HCT116 (cell line): ENCODE measurements at regions not wholly inside any gene's neighbourhood (a gene's known extent, or its start where the extent isn't known, plus 50 kb on each side); places are given as distances from the start of the nearest gene placed in this dataset.

Experiments used
- ATAC-seq: fragments of 200-7000 bp; cut with Tn5 transposase; 2 replicates; pipeline ENCODE4 v1.9.1; 2020; ENCODE audit warnings: mild to moderate bottlenecking, moderate library complexity
- BruUV-seq: library from RNA; stranded (reverse); fragments of 400-500 nt; replicated peaks from 2 replicates; lab custom pipeline; 2021; lab: Mats Ljungman, UMichigan
- CTCF ChIA-PET: fragments of 300-600 bp; sonication (Branson Sonifier 250); formaldehyde crosslinking; loops from one replicate; lab custom pipeline; 2021; ENCODE audit warnings: antibody characterized with exemption; lab: Charles Lee
- POLR2A ChIA-PET: fragments of 300-600, 350-600 bp; sonication (Branson Sonifier 250); formaldehyde crosslinking; loops from one replicate; lab custom pipeline; 2021; ENCODE audit warnings: antibody characterized with exemption; lab: Charles Lee
- RAD21 ChIA-PET, 2 experiments: fragments of 300-600 bp; sonication (Branson Sonifier 250); formaldehyde crosslinking; loops; one replicate each; lab custom pipeline; 2023; ENCODE audit warnings: low total read pairs in 2 of 2; ENCODE audit not compliant: uncharacterized antibody in 2 of 2, unreplicated experiment in 2 of 2, low non-redundant PET in 1 of 2; lab: Charles Lee
- DNase-seq: peaks from one replicate; pipeline ENCODE4 v3.0.0-alpha.2; 2010; ENCODE audit warnings: low read depth, low spot score
- H2AFZ ChIP-seq: fragments of 200-600 bp; shearing (Covaris generic), sonication (generic); 2 replicates; pipeline ENCODE4 v1.6.1; 2017; ENCODE audit warnings: low read depth, mixed run types, mixed read lengths, antibody characterized with exemption, low read length; ENCODE audit not compliant: poor library complexity, severe bottlenecking
- H3K27ac ChIP-seq: 2 replicates; pipeline ENCODE4 v1.5.1; 2012; ENCODE audit warnings: low read depth, low read length
- H3K27me3 ChIP-seq: fragments of 200-600 bp; sonication (generic); 2 replicates; pipeline ENCODE4 v1.6.1; 2016; ENCODE audit warnings: mixed run types, low read length, mixed read lengths; ENCODE audit not compliant: insufficient read depth
- H3K36me3 ChIP-seq, 2 experiments: fragments of 200-500 bp in 1 of 2; fragments of 200-600 bp in 1 of 2; sonication (Bioruptor generic) in 1 of 2; sonication (generic) in 1 of 2; 2 replicates each; pipeline versions ENCODE4 v1.5.1 to v1.6.1; 2014 to 2016; ENCODE audit warnings: low read length in 2 of 2, inconsistent platforms in 1 of 2, mixed read lengths in 1 of 2, mixed run types in 1 of 2; ENCODE audit not compliant: insufficient read depth in 2 of 2, control insufficient read depth in 1 of 2
- H3K4me1 ChIP-seq, 2 experiments: fragments of 200-600 bp in 1 of 2; sonication (generic) in 1 of 2; 2 replicates each; pipeline versions ENCODE4 v1.5.1 to v1.6.1; 2012 to 2017; ENCODE audit warnings: low read length in 2 of 2, inconsistent platforms in 1 of 2, mild to moderate bottlenecking in 1 of 2, mixed read lengths in 1 of 2, mixed run types in 1 of 2, moderate library complexity in 1 of 2; ENCODE audit not compliant: insufficient read depth in 2 of 2, control insufficient read depth in 1 of 2
- H3K4me2 ChIP-seq: fragments of 200-600 bp; sonication (generic); 2 replicates; pipeline ENCODE4 v1.6.1; 2017; ENCODE audit warnings: mixed run types, low read length, mixed read lengths
- H3K4me3 ChIP-seq, 2 experiments: fragments of 200-600 bp in 1 of 2; sonication (generic) in 1 of 2; replicated peaks in 1 of 2; 2 replicates each; pipeline ENCODE4 v1.5.1; 2011 to 2016; ENCODE audit warnings: low read length in 2 of 2, control low read depth in 1 of 2, low read depth in 1 of 2, mild to moderate bottlenecking in 1 of 2, mixed read lengths in 1 of 2, mixed run types in 1 of 2
- H3K79me2 ChIP-seq: fragments of 200-600 bp; sonication (generic); 2 replicates; pipeline ENCODE4 v1.6.1; 2017; ENCODE audit warnings: mild to moderate bottlenecking, mixed run types, low read length, moderate library complexity, mixed read lengths; ENCODE audit not compliant: insufficient read depth
- H3K9ac ChIP-seq: fragments of 200-600 bp; sonication (generic); 2 replicates; pipeline ENCODE4 v1.6.1; 2016; ENCODE audit warnings: low read length, mixed read lengths
- H3K9me2 ChIP-seq: fragments of 200-600 bp; sonication (generic), shearing (Covaris generic); 2 replicates; pipeline ENCODE4 v1.6.1; 2017; ENCODE audit warnings: mixed run types, mild to moderate bottlenecking, moderate library complexity; ENCODE audit not compliant: insufficient read depth
- H3K9me3 ChIP-seq, 2 experiments: fragments of 200-500 bp in 1 of 2; fragments of 200-600 bp in 1 of 2; sonication (Bioruptor generic) in 1 of 2; sonication (generic) in 1 of 2; 2 replicates each; pipeline ENCODE4 v1.6.1; 2014 to 2017; ENCODE audit warnings: low read length in 2 of 2, mixed read lengths in 2 of 2, inconsistent platforms in 1 of 2, low read depth in 1 of 2, mild to moderate bottlenecking in 1 of 2, mixed run types in 1 of 2, moderate library complexity in 1 of 2; ENCODE audit not compliant: control insufficient read depth in 1 of 2, insufficient read depth in 1 of 2
- H4K20me1 ChIP-seq: fragments of 200-600 bp; sonication (generic), shearing (Covaris generic); 2 replicates; pipeline ENCODE4 v1.6.1; 2017; ENCODE audit warnings: mixed run types, mild to moderate bottlenecking, moderate library complexity; ENCODE audit not compliant: insufficient read depth
- CBX3 ChIP-seq: IDR thresholded peaks from 2 replicates; pipeline ENCODE4 v1.6.1; 2012; ENCODE audit warnings: low read depth
- CEBPB ChIP-seq: IDR thresholded peaks from 2 replicates; pipeline ENCODE4 v1.6.1; 2012; ENCODE audit warnings: low read depth
- EGR1 ChIP-seq: IDR thresholded peaks from 2 replicates; pipeline ENCODE4 v1.6.1; 2012; ENCODE audit warnings: low read depth
- EZH2 ChIP-seq: fragments of 200-600 bp; sonication (generic); IDR thresholded peaks from 2 replicates; pipeline ENCODE4 v1.6.1; 2017; ENCODE audit warnings: antibody characterized with exemption, mixed run types
- EZH2phosphoT487 ChIP-seq: fragments of 200-600 bp; IDR thresholded peaks from 2 replicates; pipeline ENCODE4 v1.6.1; 2018; ENCODE audit warnings: antibody characterized with exemption, borderline replicate concordance
- POLR2A ChIP-seq: IDR thresholded peaks from 2 replicates; pipeline ENCODE4 v1.7.0; 2011; ENCODE audit warnings: borderline replicate concordance; ENCODE audit not compliant: insufficient read depth, insufficient read length; ENCODE audit errors: extremely low read depth
- RAD21 ChIP-seq: IDR thresholded peaks from 2 replicates; pipeline ENCODE4 v1.6.1; 2012; ENCODE audit warnings: low read depth, mild to moderate bottlenecking
- REST ChIP-seq: IDR thresholded peaks from 2 replicates; pipeline ENCODE4 v1.6.1; 2012; ENCODE audit warnings: low read depth
- SIN3A ChIP-seq: IDR thresholded peaks from 2 replicates; pipeline ENCODE4 v1.6.1; 2012; ENCODE audit warnings: low read depth
- SP1 ChIP-seq: IDR thresholded peaks from 2 replicates; pipeline ENCODE4 v1.6.1; 2012; ENCODE audit warnings: low read depth
- SRF ChIP-seq: IDR thresholded peaks from 2 replicates; pipeline ENCODE4 v1.6.1; 2012; ENCODE audit warnings: low read depth
- YY1 ChIP-seq: IDR thresholded peaks from 2 replicates; pipeline ENCODE4 v1.6.1; 2011; ENCODE audit warnings: low read length, low read depth, moderate library complexity, mild to moderate bottlenecking; ENCODE audit not compliant: insufficient replicate concordance; ENCODE audit errors: extremely low read depth
- ZNF274 ChIP-seq: fragments of 200-500 bp; sonication (Bioruptor generic); IDR thresholded peaks from 2 replicates; pipeline ENCODE4 v1.6.1; 2014; ENCODE audit warnings: mild to moderate bottlenecking, low read depth, low read length, inconsistent platforms
- intact Hi-C: fragments of 100-400 bp; cut with micrococcal nuclease; formaldehyde crosslinking; loops from 2 replicates; pipeline ENCODE4 v1.10.0; 2022
- TF ChIP-seq, protein P1 (sequence below): IDR thresholded peaks from 2 replicates; pipeline ENCODE4 v1.6.1; 2011; ENCODE audit warnings: mild to moderate bottlenecking, low read length, moderate library complexity; ENCODE audit not compliant: insufficient replicate concordance; ENCODE audit errors: extremely low read depth

DNA sequence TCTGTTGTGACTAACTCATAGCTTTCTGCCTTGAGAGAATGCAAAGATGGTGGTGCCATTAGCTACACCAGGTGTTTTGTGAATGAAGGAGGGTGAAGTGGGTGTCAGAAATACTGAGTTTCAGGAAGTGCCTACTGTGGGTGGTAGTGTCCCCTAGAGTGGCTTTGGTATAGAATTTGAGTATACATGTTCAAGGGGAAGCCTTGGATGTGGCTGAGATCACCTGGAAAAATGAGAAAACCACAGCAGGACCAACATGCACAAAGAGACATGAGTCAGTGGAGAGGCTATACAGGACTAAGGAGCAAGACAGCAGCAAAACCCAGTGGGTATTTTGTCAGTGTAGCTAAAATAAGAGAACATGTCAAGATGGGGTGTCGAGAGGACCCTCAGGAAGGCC, 204.3 kb upstream of the TBL1X start:
- Histone ChIP-seq H3K9me3 (no peaks in the 10 kb centered on the region), H2AFZ (no peak overlapping the region), H3K4me3 (no peak overlapping the region), H3K9ac (no peak overlapping the region), H3K9me2 (no peaks in the 10 kb centered on the region), H3K27me3 (0 out of 2 replicates have a peak, but pooled peaks cover 4% of the 10 kb centered on the region), H4K20me1 (no peaks in the 10 kb centered on the region), H3K27ac (no peak overlapping the region), H3K4me2 (no peak overlapping the region), H3K4me1 (no peaks in the 10 kb centered on the region), H3K36me3 (no peaks in the 10 kb centered on the region), H3K79me2 (no peaks in the 10 kb centered on the region)
- DNase-seq (no peak), ATAC-seq (no peak)
- intact Hi-C loops: no loop called here
- CTCF ChIA-PET: no interaction called here
- no peak for TF ChIP-seq YY1
- no peak for TF ChIP-seq POLR2A
- TF ChIP-seq SP1: no peak
- TF ChIP-seq RAD21: no peak
- TF ChIP-seq REST: no peak
- no peak for TF ChIP-seq CEBPB
- no peak for TF ChIP-seq SRF
- no peak for TF ChIP-seq SIN3A
- no peak for TF ChIP-seq CBX3
- no peak for TF ChIP-seq ZNF274
- no peak for TF ChIP-seq EZH2
- no peak for TF ChIP-seq EZH2phosphoT487
- TF ChIP-seq, protein P1, sequence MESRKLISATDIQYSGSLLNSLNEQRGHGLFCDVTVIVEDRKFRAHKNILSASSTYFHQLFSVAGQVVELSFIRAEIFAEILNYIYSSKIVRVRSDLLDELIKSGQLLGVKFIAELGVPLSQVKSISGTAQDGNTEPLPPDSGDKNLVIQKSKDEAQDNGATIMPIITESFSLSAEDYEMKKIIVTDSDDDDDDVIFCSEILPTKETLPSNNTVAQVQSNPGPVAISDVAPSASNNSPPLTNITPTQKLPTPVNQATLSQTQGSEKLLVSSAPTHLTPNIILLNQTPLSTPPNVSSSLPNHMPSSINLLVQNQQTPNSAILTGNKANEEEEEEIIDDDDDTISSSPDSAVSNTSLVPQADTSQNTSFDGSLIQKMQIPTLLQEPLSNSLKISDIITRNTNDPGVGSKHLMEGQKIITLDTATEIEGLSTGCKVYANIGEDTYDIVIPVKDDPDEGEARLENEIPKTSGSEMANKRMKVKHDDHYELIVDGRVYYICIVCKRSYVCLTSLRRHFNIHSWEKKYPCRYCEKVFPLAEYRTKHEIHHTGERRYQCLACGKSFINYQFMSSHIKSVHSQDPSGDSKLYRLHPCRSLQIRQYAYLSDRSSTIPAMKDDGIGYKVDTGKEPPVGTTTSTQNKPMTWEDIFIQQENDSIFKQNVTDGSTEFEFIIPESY: no peak
- TF ChIP-seq EGR1: no peak
- POLR2A ChIA-PET: no interaction called here
- RAD21 ChIA-PET: no interaction called here
- no TSS peak for BruUV-seq
